GM20000 (cell line): ENCODE measurements at regions not wholly inside any gene's neighbourhood (a gene's known extent, or its start where the extent isn't known, plus 50 kb on each side); places are given as distances from the start of the nearest gene placed in this dataset.

Experiments used
- DNase-seq: peaks from one replicate; pipeline ENCODE4 v3.0.0; 2012; ENCODE audit warnings: low spot score
- CTCF ChIP-seq: IDR thresholded peaks from 2 replicates; pipeline ENCODE4 v1.5.1; 2012; ENCODE audit warnings: mild to moderate bottlenecking, control low read depth; ENCODE audit errors: extremely low read depth, missing control alignments

GRCh38 chr17:69883120-69883519 is 191.9 kb upstream of the KCNJ16 start:
- no peak for DNase-seq
- TF ChIP-seq CTCF = no peak

GRCh38 chr17:69884356-69884755 is 190.7 kb upstream of the KCNJ16 start:
- TF ChIP-seq CTCF = no peak
- no peak for DNase-seq

GRCh38 chr17:69884846-69885245 is 190.2 kb upstream of the KCNJ16 start:
- TF ChIP-seq CTCF = no peak
- DNase-seq = no peak

- no peak for TF ChIP-seq CTCF
- no peak for DNase-seq
Measured at GRCh38 chr17:69898601-69899000, 176.4 kb upstream of the KCNJ16 start.

- TF ChIP-seq CTCF = no peak
- no peak for DNase-seq
Measured at GRCh38 chr17:69900101-69900500, 174.9 kb upstream of the KCNJ16 start.

GRCh38 chr17:69900829-69901228 is 174.2 kb upstream of the KCNJ16 start:
- no peak for DNase-seq
- TF ChIP-seq CTCF = no peak

GRCh38 chr17:69906306-69906705 is 168.7 kb upstream of the KCNJ16 start:
- TF ChIP-seq CTCF = no peak

More at GRCh38 chr17:69906306-69906705, 168.7 kb upstream of the KCNJ16 start:
- no peak for DNase-seq
